ENCODE measurements at regions not wholly inside any gene's neighbourhood (a gene's known extent, or its start where the extent isn't known, plus 50 kb on each side); places are given as distances from the start of the nearest gene placed in this dataset.

DNA sequence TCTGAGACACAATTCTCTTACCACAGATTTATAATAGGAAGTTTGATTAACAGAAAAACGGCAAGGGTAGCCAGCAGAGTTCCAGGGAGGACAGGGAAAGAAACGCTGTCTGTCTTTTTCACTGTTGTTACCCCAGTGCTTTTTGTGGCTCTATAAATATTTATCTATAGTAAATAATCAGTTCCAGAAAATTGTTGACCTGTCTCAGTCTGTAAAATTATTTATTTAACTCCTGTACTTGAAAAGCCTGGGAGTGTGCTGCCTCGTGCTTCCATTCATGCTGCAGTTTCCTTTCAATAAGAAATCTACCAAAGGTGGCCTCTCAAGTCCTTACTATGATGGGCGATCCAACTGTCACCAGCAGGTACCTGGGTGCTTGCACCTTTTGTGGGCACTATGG, 102.9 kb downstream of the ETAA1 start:
- H3K36me3 Mint-ChIP-seq (ENCODE audit: insufficient read depth), result no peaks in the 10 kb centered on the region
- no peak overlapping the region for H3K27ac Mint-ChIP-seq (ENCODE audit: low read depth)
- no peak for DNase-seq (ENCODE audit: low spot score in 2 of 2)
- peaks cover 7% of the 10 kb centered on the region for H3K9me3 Mint-ChIP-seq
- no peak overlapping the region for H3K4me3 Mint-ChIP-seq
- H3K4me1 Mint-ChIP-seq, result no peaks in the 10 kb centered on the region
- no peak for ATAC-seq (replicated peaks; ENCODE audit: extremely low read depth, poor library complexity, severe bottlenecking)
- H3K27me3 Mint-ChIP-seq, result peaks cover 9% of the 10 kb centered on the region

DNA sequence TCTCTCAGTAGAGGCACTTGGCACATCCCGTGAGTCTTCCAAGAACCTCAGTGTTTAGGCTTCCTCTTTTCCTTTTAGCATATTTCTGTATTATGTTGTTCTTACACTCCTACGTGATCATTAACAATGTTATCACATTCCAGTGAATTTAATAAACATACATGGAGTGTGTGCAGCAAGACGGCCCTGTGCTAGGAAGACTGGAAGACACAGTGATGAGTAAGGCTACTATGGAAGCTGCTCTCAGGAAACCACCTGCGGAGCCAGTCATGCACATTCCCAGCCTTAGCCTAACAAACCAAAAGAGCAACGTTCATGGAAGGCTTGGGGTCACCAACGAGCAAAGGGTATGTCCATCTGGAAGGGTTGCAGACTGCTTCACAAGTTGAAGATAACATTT, 103.4 kb downstream of the ETAA1 start:
- no peaks in the 10 kb centered on the region for H3K36me3 Mint-ChIP-seq (ENCODE audit: insufficient read depth)
- H3K4me1 Mint-ChIP-seq, result no peaks in the 10 kb centered on the region
- H3K9me3 Mint-ChIP-seq, result peaks cover 7% of the 10 kb centered on the region
- H3K27me3 Mint-ChIP-seq, result peaks cover 9% of the 10 kb centered on the region
- no peak for ATAC-seq (replicated peaks; ENCODE audit: extremely low read depth, poor library complexity, severe bottlenecking)
- no peak overlapping the region for H3K27ac Mint-ChIP-seq (ENCODE audit: low read depth)
- H3K4me3 Mint-ChIP-seq, result no peak overlapping the region
- no peak for DNase-seq (ENCODE audit: low spot score in 2 of 2)

DNA sequence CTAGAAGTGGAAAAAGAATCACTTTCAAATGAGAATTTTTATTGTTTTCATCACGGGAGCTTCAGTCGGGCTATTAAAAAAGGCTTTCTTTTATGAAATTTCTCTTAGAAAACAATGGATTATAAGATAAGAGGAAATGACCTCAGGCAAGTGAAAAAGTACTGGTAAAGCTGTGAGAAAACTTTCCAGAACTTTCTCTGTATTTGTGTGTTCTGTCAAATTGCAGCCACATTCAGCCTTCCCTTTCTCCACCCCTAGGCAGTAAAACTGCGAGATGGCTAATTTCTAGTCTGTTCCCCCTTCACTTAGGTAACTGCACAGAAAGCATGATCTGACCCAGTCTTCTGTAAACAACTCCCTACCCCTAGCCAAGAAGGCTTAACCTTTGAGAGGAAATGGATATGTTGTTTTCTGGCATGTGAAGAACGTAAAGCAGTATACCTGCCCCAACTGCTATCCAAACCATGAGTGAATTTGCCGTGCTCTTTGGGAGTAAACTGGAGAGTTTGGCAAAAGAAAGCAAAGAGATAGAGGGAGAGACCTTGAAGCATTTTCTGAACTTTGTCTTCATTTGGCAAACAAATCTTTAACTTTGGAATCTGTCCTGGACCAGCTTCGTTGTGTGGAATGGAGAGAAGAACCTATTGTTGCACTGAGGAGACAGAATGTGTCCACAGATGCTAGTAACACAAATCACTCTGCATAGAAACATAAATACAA, 105.4 kb downstream of the ETAA1 start:
- Mint-ChIP-seq H3K9me3 (peaks cover 7% of the 10 kb centered on the region), H3K4me1 (no peaks in the 10 kb centered on the region), H3K27ac (ENCODE audit: low read depth) (no peak overlapping the region), H3K36me3 (ENCODE audit: insufficient read depth) (no peaks in the 10 kb centered on the region), H3K27me3 (peaks cover 9% of the 10 kb centered on the region), H3K4me3 (no peak overlapping the region)
- no peak for DNase-seq (ENCODE audit: low spot score in 2 of 2)
- ATAC-seq (replicated peaks; ENCODE audit: extremely low read depth, poor library complexity, severe bottlenecking), result no peak

DNA sequence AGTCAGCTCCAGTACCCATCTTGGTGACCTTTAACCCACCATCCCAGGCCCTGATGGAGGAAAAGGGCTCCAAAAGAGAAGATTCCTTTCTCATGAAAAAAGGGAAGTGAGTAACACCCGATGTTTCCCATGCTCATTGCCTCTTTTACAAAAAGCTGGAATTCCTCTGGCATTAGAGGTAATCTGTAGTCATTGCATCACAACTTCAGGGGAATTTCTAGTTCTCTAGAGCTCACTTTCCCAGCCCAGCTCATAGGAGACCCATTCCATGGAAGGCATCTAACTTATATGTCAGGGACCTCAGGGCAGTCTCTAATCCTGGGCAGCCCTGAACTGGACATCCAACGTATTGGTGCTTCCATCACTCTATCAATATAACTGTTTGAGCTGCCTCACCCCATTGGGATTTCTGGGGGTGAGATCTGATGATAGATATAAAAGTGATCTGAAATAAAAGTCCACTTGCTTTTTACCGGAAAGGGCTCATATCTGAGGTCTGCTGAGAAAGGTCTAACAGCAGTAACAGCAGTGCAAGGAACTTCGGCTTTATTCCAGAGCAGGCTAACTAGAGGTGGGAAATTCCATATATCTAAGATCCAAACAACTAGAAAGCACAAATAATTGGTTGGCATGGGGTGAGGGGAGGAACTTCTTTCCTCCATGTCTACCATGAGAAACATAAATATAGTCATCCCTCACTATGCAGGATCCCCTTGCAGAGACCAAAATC, 106.1 kb downstream of the ETAA1 start:
- Mint-ChIP-seq H3K4me3 (no peak overlapping the region), H3K27ac (ENCODE audit: low read depth) (no peak overlapping the region), H3K36me3 (ENCODE audit: insufficient read depth) (no peaks in the 10 kb centered on the region), H3K9me3 (peaks cover 7% of the 10 kb centered on the region), H3K27me3 (peaks cover 9% of the 10 kb centered on the region), H3K4me1 (no peaks in the 10 kb centered on the region)
- DNase-seq (ENCODE audit: low spot score in 2 of 2) (no peak), ATAC-seq (replicated peaks; ENCODE audit: extremely low read depth, poor library complexity, severe bottlenecking) (no peak)

DNA sequence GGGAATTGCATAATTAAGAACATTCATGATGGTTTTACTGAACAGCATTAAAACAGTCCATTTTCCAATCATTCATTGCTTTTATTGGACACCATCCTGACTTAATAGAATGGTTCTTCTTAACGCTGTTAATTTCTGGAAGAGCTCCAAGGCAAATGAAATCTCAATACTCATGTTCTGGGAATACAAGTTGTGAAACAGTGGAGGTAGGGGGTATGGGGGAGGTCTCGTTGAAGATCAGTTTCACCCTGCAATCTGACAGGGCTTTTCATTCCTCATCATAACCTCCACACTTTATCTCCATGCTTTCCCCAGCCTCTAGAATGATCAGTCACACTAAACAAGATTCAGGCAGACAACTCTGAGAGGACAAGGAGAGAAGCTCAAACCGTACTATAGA, 113.6 kb downstream of the ETAA1 start:
- DNase-seq (ENCODE audit: low spot score in 2 of 2) (no peak), ATAC-seq (replicated peaks; ENCODE audit: extremely low read depth, poor library complexity, severe bottlenecking) (no peak)
- H3K27me3 Mint-ChIP-seq, result peaks cover 13% of the 10 kb centered on the region
- no peaks in the 10 kb centered on the region for H3K4me1 Mint-ChIP-seq
- no peak overlapping the region for H3K4me3 Mint-ChIP-seq
- no peaks in the 10 kb centered on the region for H3K36me3 Mint-ChIP-seq (ENCODE audit: insufficient read depth)
- no peaks in the 10 kb centered on the region for H3K9me3 Mint-ChIP-seq
- H3K27ac Mint-ChIP-seq (ENCODE audit: low read depth), result no peak overlapping the region

DNA sequence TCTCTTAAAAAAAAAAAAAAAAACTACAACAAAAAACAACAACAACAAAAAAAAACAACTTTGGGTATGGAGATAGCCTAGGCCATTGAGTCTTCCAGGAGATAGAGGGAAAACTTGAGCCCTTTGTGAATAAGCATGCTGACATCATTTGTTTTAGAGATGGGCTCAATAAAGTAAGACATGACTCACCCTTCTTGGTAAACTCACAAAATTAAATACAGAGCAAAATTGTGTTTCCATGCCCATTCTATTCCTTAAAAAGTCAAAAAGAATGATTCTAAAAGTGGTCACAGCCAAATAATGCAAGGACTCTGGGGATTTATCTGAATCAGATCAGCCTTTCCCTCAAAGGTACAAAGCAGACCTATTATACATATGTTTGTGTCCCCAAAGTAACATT, 117.4 kb downstream of the ETAA1 start:
- Mint-ChIP-seq H3K36me3 (ENCODE audit: insufficient read depth) (no peaks in the 10 kb centered on the region), H3K4me3 (no peak overlapping the region), H3K27me3 (peaks cover 20% of the 10 kb centered on the region), H3K27ac (ENCODE audit: low read depth) (no peak overlapping the region), H3K4me1 (no peaks in the 10 kb centered on the region), H3K9me3 (peaks cover 5% of the 10 kb centered on the region)
- no peak for DNase-seq (ENCODE audit: low spot score in 2 of 2)
- ATAC-seq (replicated peaks; ENCODE audit: extremely low read depth, poor library complexity, severe bottlenecking), result no peak

DNA sequence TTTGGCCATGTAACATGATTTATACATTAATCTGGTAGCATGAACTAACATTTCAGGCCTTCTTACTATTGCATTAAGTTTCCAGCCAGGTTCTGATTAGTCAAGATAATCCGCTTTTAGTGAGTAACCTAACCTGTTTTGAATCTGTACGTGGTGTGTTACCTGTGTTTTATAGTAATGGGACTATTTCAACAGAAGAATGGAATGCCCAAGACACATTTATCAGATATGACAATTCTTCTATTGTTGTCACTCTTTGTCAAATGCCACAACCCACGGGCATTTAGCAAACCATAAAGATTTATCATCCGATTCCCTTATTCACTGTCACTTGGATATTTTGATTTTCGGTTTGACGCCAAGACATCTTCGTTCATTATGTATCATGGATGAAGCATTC, 117.9 kb downstream of the ETAA1 start:
- no peak overlapping the region for H3K27ac Mint-ChIP-seq (ENCODE audit: low read depth)

DNA sequence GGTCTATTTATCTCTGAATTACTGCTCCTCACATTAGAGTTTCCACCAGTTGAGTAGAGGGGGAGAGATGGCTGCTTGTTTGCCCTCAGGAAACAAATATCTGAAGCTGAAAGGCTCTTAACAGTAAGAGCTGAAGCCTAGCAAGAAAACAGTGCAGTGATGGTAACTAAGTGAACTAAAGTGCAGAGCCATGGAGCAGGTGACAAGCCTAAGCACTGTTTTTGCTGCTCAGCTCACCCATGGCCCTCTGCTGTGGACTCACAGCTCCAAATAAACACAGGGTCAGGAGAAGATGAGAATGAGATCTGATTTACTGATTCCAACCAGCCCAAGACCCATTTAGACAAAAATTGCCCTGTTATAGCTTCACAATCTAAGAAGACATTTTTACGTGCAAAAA, 118.4 kb downstream of the ETAA1 start:
- ATAC-seq (replicated peaks; ENCODE audit: extremely low read depth, poor library complexity, severe bottlenecking), result no peak
- Mint-ChIP-seq H3K4me1 (no peaks in the 10 kb centered on the region), H3K27me3 (peaks cover 20% of the 10 kb centered on the region), H3K36me3 (ENCODE audit: insufficient read depth) (no peaks in the 10 kb centered on the region), H3K4me3 (no peak overlapping the region), H3K27ac (ENCODE audit: low read depth) (no peak overlapping the region), H3K9me3 (peaks cover 5% of the 10 kb centered on the region)
- DNase-seq (ENCODE audit: low spot score in 2 of 2), result no peak

More for the DNA sequence above, 117.9 kb downstream of the ETAA1 start:
- DNase-seq (ENCODE audit: low spot score in 2 of 2) (no peak), ATAC-seq (replicated peaks; ENCODE audit: extremely low read depth, poor library complexity, severe bottlenecking) (no peak)
- Mint-ChIP-seq H3K9me3 (peaks cover 5% of the 10 kb centered on the region), H3K4me1 (no peaks in the 10 kb centered on the region), H3K27me3 (peaks cover 20% of the 10 kb centered on the region), H3K4me3 (no peak overlapping the region), H3K36me3 (ENCODE audit: insufficient read depth) (no peaks in the 10 kb centered on the region)

DNA sequence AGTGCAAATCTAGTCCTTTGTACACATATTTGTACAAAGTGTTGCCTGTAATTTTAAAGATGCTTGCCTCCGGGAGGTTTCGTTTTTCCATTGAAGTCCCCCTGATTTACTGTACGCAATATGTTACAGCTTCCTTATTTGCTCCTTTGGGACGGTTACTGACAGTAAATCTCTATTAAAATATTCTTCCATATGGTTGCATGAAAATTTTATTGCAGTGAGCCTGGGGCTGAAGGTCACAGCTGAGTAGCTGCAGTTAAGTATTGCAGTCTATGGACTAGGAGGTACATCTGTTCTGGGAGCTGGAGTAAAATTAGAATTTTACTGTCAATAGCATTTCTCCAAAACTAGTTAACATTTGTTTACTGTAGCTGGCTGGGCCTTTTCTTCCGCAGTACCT, 119.2 kb downstream of the ETAA1 start:
- Mint-ChIP-seq H3K27ac (ENCODE audit: low read depth) (no peak overlapping the region), H3K9me3 (peaks cover 5% of the 10 kb centered on the region), H3K4me3 (no peak overlapping the region), H3K4me1 (no peaks in the 10 kb centered on the region), H3K27me3 (peaks cover 20% of the 10 kb centered on the region), H3K36me3 (ENCODE audit: insufficient read depth) (no peaks in the 10 kb centered on the region)
- no peak for ATAC-seq (replicated peaks; ENCODE audit: extremely low read depth, poor library complexity, severe bottlenecking)
- DNase-seq (ENCODE audit: low spot score in 2 of 2), result no peak

DNA sequence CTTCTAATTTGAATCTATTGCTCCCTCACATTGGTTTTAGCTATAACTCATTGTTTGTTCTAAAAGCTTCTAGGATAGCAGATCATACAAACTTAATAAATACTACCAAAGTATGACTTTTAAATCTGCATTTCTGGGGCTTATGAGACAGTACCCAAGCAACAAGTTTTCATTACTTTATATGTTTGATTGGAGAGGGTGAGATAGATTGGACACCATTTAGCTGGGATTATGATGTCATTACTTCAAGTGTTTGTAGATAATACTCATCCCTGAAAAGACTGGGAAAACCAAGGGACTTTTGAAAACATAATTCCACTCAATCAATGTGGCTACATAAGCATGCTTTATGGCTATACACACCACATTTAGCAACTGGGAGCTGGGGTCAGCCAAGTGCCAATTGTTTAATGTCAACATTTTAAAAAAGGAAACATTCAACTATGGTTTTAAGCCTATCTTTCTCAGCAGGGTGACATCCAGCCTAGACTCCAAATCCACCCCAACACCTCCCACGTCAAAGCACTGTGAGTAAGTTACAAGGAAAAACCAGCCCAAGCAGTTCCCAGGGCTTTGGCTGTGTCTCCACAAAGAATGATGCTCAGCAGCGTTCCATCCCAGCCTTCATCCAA, 119.9 kb downstream of the ETAA1 start:
- H3K9me3 Mint-ChIP-seq, result peaks cover 5% of the 10 kb centered on the region
- H3K36me3 Mint-ChIP-seq (ENCODE audit: insufficient read depth), result no peaks in the 10 kb centered on the region
- DNase-seq (ENCODE audit: low spot score in 2 of 2) (no peak), ATAC-seq (replicated peaks; ENCODE audit: extremely low read depth, poor library complexity, severe bottlenecking) (no peak)
- peaks cover 20% of the 10 kb centered on the region for H3K27me3 Mint-ChIP-seq
- H3K4me3 Mint-ChIP-seq, result no peak overlapping the region
- no peak overlapping the region for H3K27ac Mint-ChIP-seq (ENCODE audit: low read depth)
- H3K4me1 Mint-ChIP-seq, result no peaks in the 10 kb centered on the region

DNA sequence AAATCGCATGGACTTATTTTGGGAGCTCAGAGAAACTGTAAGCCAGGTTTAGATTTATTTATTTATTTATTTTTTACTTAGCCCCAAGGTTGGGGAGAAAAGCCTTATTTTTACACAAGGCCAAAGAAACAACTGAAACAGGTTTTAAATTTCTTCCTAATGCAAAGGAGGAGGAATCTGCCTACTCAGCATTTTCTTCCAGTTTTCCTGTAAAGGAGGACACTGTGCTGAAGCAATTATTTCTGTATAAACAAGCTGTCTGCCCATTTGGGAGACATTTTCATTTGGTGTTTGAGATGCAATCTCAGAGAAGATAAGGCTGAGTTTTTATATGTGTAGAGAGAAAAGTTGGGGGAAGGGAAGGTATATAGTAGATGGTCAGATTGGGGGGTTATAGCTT, 125.0 kb downstream of the ETAA1 start:
- Mint-ChIP-seq H3K9me3 (peaks cover 5% of the 10 kb centered on the region), H3K27me3 (peaks cover 19% of the 10 kb centered on the region), H3K4me3 (no peak overlapping the region), H3K36me3 (ENCODE audit: insufficient read depth) (no peaks in the 10 kb centered on the region), H3K27ac (ENCODE audit: low read depth) (no peak overlapping the region), H3K4me1 (no peaks in the 10 kb centered on the region)
- no peak for ATAC-seq (replicated peaks; ENCODE audit: extremely low read depth, poor library complexity, severe bottlenecking)
- no peak for DNase-seq (ENCODE audit: low spot score in 2 of 2)

DNA sequence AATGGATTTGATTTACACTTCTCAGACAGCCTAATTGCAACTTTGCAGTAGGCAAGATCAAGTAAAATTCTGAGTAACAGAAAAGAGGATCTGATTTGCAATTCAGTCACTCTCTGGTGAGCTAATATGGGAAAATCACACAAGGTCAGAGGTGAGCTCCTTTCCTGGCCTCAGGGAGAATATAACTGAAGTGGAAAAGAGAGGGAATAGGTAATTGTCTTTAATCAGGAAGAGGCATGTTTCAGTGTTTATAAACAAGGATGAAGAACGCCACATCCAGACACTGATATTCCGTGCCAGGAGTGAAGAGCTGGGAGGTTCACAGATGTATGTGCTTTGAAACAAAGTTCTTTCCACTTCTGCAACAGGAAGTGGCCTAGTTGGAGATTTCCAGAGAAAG, 127.1 kb downstream of the ETAA1 start:
- DNase-seq (ENCODE audit: low spot score in 2 of 2), result no peak
- Mint-ChIP-seq H3K9me3 (no peaks in the 10 kb centered on the region), H3K36me3 (ENCODE audit: insufficient read depth) (no peaks in the 10 kb centered on the region), H3K27me3 (peaks cover 12% of the 10 kb centered on the region), H3K4me3 (no peak overlapping the region), H3K27ac (ENCODE audit: low read depth) (no peak overlapping the region), H3K4me1 (no peaks in the 10 kb centered on the region)
- ATAC-seq (replicated peaks; ENCODE audit: extremely low read depth, poor library complexity, severe bottlenecking), result no peak

DNA sequence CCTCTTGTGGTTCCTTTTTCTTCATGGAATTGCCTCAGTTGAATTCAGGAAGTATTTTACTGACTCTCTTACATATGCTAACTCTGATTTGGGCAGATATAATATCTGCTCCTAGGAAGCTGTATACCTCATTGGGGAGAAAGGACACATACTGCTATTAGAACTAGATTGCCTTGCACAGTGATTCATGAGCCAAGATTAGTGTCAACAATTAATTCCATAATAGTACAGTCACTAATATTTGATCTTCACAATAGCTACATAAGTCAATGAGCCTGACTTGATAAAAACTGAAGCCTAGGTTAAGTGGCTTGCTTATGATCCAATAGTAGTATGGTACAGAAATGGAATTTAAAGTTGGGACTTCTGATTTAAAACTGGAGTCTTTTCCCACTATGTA, 127.6 kb downstream of the ETAA1 start:
- Mint-ChIP-seq H3K4me1 (no peaks in the 10 kb centered on the region), H3K36me3 (ENCODE audit: insufficient read depth) (no peaks in the 10 kb centered on the region), H3K4me3 (no peak overlapping the region), H3K27me3 (peaks cover 12% of the 10 kb centered on the region), H3K9me3 (no peaks in the 10 kb centered on the region), H3K27ac (ENCODE audit: low read depth) (no peak overlapping the region)
- DNase-seq (ENCODE audit: low spot score in 2 of 2) (no peak), ATAC-seq (replicated peaks; ENCODE audit: extremely low read depth, poor library complexity, severe bottlenecking) (no peak)
